ENCODE measurements at regions not wholly inside any gene's neighbourhood (a gene's known extent, or its start where the extent isn't known, plus 50 kb on each side); places are given as distances from the start of the nearest gene placed in this dataset.

- no peak for TF ChIP-seq CTCF (IDR thresholded peaks at IDR 0.05)
- no peak for TF ChIP-seq POLR2A (IDR thresholded peaks at IDR 0.05)
Measured at GRCh38 chr22:22403771-22404170, 104.8 kb downstream of the ZNF280B start.

Measured in ovary (tissue), 3 donors.